Muscle of back (tissue), 3 donors: ENCODE measurements at regions not wholly inside any gene's neighbourhood (a gene's known extent, or its start where the extent isn't known, plus 50 kb on each side); places are given as distances from the start of the nearest gene placed in this dataset.

ENCODE experiments used
- DNase-seq, 3 donors: peaks; one replicate each; pipeline versions ENCODE4 v3.0.0 to v3.0.0-alpha.2; 2013

GRCh38 chr4:179803857-179804256 is 2361.6 kb upstream of the AGA start:
- no peak for DNase-seq

GRCh38 chr4:179804440-179804839 is 2362.2 kb upstream of the AGA start:
- no peak for DNase-seq

GRCh38 chr4:179817317-179817716 is 2375.1 kb upstream of the AGA start:
- DNase-seq, result no peak

GRCh38 chr4:179823342-179823741 is 2381.1 kb upstream of the AGA start:
- no peak for DNase-seq

GRCh38 chr4:179831274-179831673 is 2389.0 kb upstream of the AGA start:
- no peak for DNase-seq

GRCh38 chr4:179836179-179837075 is 2394.2 kb upstream of the AGA start:
- peak in 1 of 3 donors; percentile 18 for DNase-seq

- no peak for DNase-seq
These were observed 2399.8 kb upstream of the TENM3 start for GRCh38 chr4:179843370-179843769.

GRCh38 chr4:179855469-179855868 is 2387.7 kb upstream of the TENM3 start:
- peak in 1 of 3 donors; percentile 18 for DNase-seq

- DNase-seq, result no peak
These were observed 2385.0 kb upstream of the TENM3 start for GRCh38 chr4:179858221-179858620.

- DNase-seq, result peak; percentile 27 to 51 (median 34)
These were observed 2375.8 kb upstream of the TENM3 start for GRCh38 chr4:179867300-179867878.

- no peak for DNase-seq
These were observed 2371.5 kb upstream of the TENM3 start for GRCh38 chr4:179871726-179872125.

GRCh38 chr4:179872755-179873154 is 2370.4 kb upstream of the TENM3 start:
- DNase-seq, result no peak

- no peak for DNase-seq
These were observed 2362.4 kb upstream of the TENM3 start for GRCh38 chr4:179880756-179881155.

GRCh38 chr4:179894066-179894778 is 2349.0 kb upstream of the TENM3 start:
- peak; percentile 30 to 83 (median 75) for DNase-seq

GRCh38 chr4:179919587-179919986 is 2323.6 kb upstream of the TENM3 start:
- no peak for DNase-seq

GRCh38 chr4:179927473-179927872 is 2315.7 kb upstream of the TENM3 start:
- no peak for DNase-seq

- DNase-seq, result no peak
These were observed 2301.3 kb upstream of the TENM3 start for GRCh38 chr4:179941911-179942310.

GRCh38 chr4:179976777-179977176 is 2266.4 kb upstream of the TENM3 start:
- no peak for DNase-seq

GRCh38 chr4:179977378-179977777 is 2265.8 kb upstream of the TENM3 start:
- DNase-seq, result no peak

- DNase-seq, result no peak
These were observed 2262.0 kb upstream of the TENM3 start for GRCh38 chr4:179981161-179981560.

- DNase-seq, result peak in 1 of 3 donors; percentile 0
These were observed 2253.2 kb upstream of the TENM3 start for GRCh38 chr4:179989975-179990374.

- no peak for DNase-seq
These were observed 2233.9 kb upstream of the TENM3 start for GRCh38 chr4:180009316-180009715.

GRCh38 chr4:180028682-180029081 is 2214.5 kb upstream of the TENM3 start:
- peak; percentile 13 to 43 (median 23) for DNase-seq
